Transverse colon (tissue), 4 donors: ENCODE measurements at regions not wholly inside any gene's neighbourhood (a gene's known extent, or its start where the extent isn't known, plus 50 kb on each side); places are given as distances from the start of the nearest gene placed in this dataset.

Source experiments
- DNase-seq: peaks from one replicate; pipeline ENCODE4 v3.0.0-alpha.2; 2019
- H3K27ac ChIP-seq, 4 donors: fragments of 200-600 bp; sonication (generic); 2 replicates each; pipeline ENCODE4 v1.5.1; 2016 to 2018; ENCODE audit warnings: inconsistent platforms in 4 of 4
- H3K27me3 ChIP-seq: fragments of 200-600 bp; sonication (generic); 2 replicates; pipeline ENCODE4 v1.5.1; 2017; ENCODE audit warnings: inconsistent platforms
- H3K36me3 ChIP-seq, 4 donors: fragments of 200-600 bp; sonication (generic); 2 replicates each; pipeline ENCODE4 v1.5.1; 2017 to 2019; ENCODE audit warnings: inconsistent platforms in 4 of 4
- H3K4me1 ChIP-seq, 4 donors: fragments of 200-600 bp; sonication (generic); 2 replicates each; pipeline ENCODE4 v1.5.1; 2017 to 2020; ENCODE audit warnings: inconsistent platforms in 4 of 4
- H3K4me3 ChIP-seq, 4 donors: fragments of 200-600 bp; sonication (generic); 1 replicate in 1 of 4; 2 replicates in 3 of 4; pipeline versions ENCODE4 v1.5.1 to v1.6.1; 2017 to 2019; ENCODE audit warnings: inconsistent platforms in 4 of 4
- H3K9me3 ChIP-seq, 2 donors: fragments of 200-600 bp; sonication (generic); 2 replicates each; pipeline ENCODE4 v1.5.1; 2017 to 2019; ENCODE audit warnings: inconsistent platforms in 2 of 2
- CTCF ChIP-seq, 5 experiments: fragments of 200-600 bp in 3 of 5; fragments of 450-650 bp in 2 of 5; sonication (generic) in 3 of 5; IDR thresholded peaks; 1 replicate in 2 of 5; 2 replicates in 3 of 5; pipeline ENCODE4 v1.5.1; 2016 to 2017; ENCODE audit warnings: antibody characterized with exemption in 5 of 5, inconsistent platforms in 3 of 5, mild to moderate bottlenecking in 2 of 5, moderate library complexity in 1 of 5
- EP300 ChIP-seq: sonication (generic); formaldehyde crosslinking; IDR thresholded peaks from one replicate; pipeline ENCODE4 v1.6.1; 2017; ENCODE audit warnings: antibody characterized with exemption, low read depth
- POLR2A ChIP-seq: fragments of 450-650 bp; IDR thresholded peaks from one replicate; pipeline ENCODE4 v1.6.1; 2016; ENCODE audit warnings: antibody characterized with exemption, mild to moderate bottlenecking, moderate library complexity
- POLR2AphosphoS5 ChIP-seq, 3 donors: sonication (generic); formaldehyde crosslinking; IDR thresholded peaks; one replicate each; pipeline ENCODE4 v1.6.1; 2016; ENCODE audit warnings: antibody characterized with exemption in 3 of 3
- WGBS, 2 donors: methylation state at CpG; one replicate each; pipeline ENCODE4 v1.1.5; 2018; ENCODE audit warnings: low coverage in 1 of 2; 5-methylcytosine and 5-hydroxymethylcytosine counted together
- in situ Hi-C, 4 donors: fragments of 200-750 bp; cut with MboI; loops; one replicate each; pipeline versions ENCODE4 v1.15.0 to v1.15.1; 2017; ENCODE audit warnings: low sequenced_read_pairs in 3 of 4, low pct_ligation_motif_present in 1 of 4, low pct_unique_long_range_greater_than_20kb in 1 of 4
- intact Hi-C: fragments of 100-400 bp; cut with DNase I; formaldehyde crosslinking; loops from one replicate; pipeline ENCODE4 v1.15.1; 2023; ENCODE audit warnings: low total_unique reads

GRCh38 chr6:139443231-139444112 lies 69.0 kb upstream of the CITED2 start:
- H3K27ac ChIP-seq: no peak overlapping the region
- no peak overlapping the region for H3K4me3 ChIP-seq
- no peaks in the 10 kb centered on the region for H3K27me3 ChIP-seq
- intact Hi-C loops: no loop called here
- no peaks in the 10 kb centered on the region for H3K9me3 ChIP-seq
- in situ Hi-C loops: no loop called here
- WGBS, 2 donors: 76 to 80% methylated on average over 15 of the region's 15 CpGs
- no peaks in the 10 kb centered on the region for H3K36me3 ChIP-seq
- H3K4me1 ChIP-seq: peaks cover 0 to 6% (median 0%) of the 10 kb centered on the region in 4 donors
- TF ChIP-seq POLR2A (no peak), EP300 (no peak), POLR2AphosphoS5 (IDR thresholded peaks at IDR 0.05) (no peak), CTCF (IDR thresholded peaks at IDR 0.05) (no peak)
- DNase-seq: no peak

GRCh38 chr6:139442188-139442671 lies 67.8 kb upstream of the CITED2 start:
- H3K4me3 ChIP-seq: no peak overlapping the region
- H3K27ac ChIP-seq: no peak overlapping the region
- no peak for DNase-seq
- H3K4me1 ChIP-seq: peaks cover 0 to 6% (median 0%) of the 10 kb centered on the region in 4 donors
- intact Hi-C loops: no loop called here
- TF ChIP-seq POLR2A (no peak), EP300 (no peak), POLR2AphosphoS5 (IDR thresholded peaks at IDR 0.05) (no peak), CTCF (IDR thresholded peaks at IDR 0.05) (no peak)
- 50 to 57% methylated on average over 4 of the region's 4 CpGs for WGBS, 2 donors
- no peaks in the 10 kb centered on the region for H3K9me3 ChIP-seq
- in situ Hi-C loops: no loop called here
- no peaks in the 10 kb centered on the region for H3K36me3 ChIP-seq
- H3K27me3 ChIP-seq: no peaks in the 10 kb centered on the region

GRCh38 chr6:139439349-139439748 lies 64.9 kb upstream of the CITED2 start:
- H3K4me1 ChIP-seq: peaks cover 0 to 6% (median 0%) of the 10 kb centered on the region in 4 donors
- TF ChIP-seq CTCF (IDR thresholded peaks at IDR 0.05): no peak
- TF ChIP-seq EP300: no peak
- no peak for TF ChIP-seq POLR2A
- no peak for TF ChIP-seq POLR2AphosphoS5 (IDR thresholded peaks at IDR 0.05)
- WGBS, 2 donors: 38 to 46% methylated on average over 5 to 6 of the region's 6 CpGs
- no peaks in the 10 kb centered on the region for H3K36me3 ChIP-seq
- intact Hi-C loops: no loop called here
- H3K9me3 ChIP-seq: no peaks in the 10 kb centered on the region
- no peak for DNase-seq
- H3K27me3 ChIP-seq: no peaks in the 10 kb centered on the region
- H3K4me3 ChIP-seq: no peak overlapping the region
- in situ Hi-C loops: no loop called here
- H3K27ac ChIP-seq: peak overlapping the region in 2 of 4 donors; percentile 4 to 47

- no peak overlapping the region for H3K4me3 ChIP-seq
Observed at GRCh38 chr6:139438775-139439174, 64.3 kb upstream of the CITED2 start.

More at GRCh38 chr6:139438775-139439174, 64.3 kb upstream of the CITED2 start:
- H3K36me3 ChIP-seq: no peaks in the 10 kb centered on the region
- DNase-seq: no peak
- WGBS, 2 donors: 76 to 82% methylated on average over 4 to 5 of the region's 5 CpGs
- no peaks in the 10 kb centered on the region for H3K27me3 ChIP-seq
- TF ChIP-seq POLR2A (no peak), POLR2AphosphoS5 (IDR thresholded peaks at IDR 0.05) (no peak), CTCF (IDR thresholded peaks at IDR 0.05) (no peak), EP300 (no peak)
- peak overlapping the region in 2 of 4 donors; percentile 4 to 47 for H3K27ac ChIP-seq
- in situ Hi-C loops: no loop called here
- H3K4me1 ChIP-seq: peaks cover 0 to 6% (median 1%) of the 10 kb centered on the region in 4 donors
- intact Hi-C loops: no loop called here
- no peaks in the 10 kb centered on the region for H3K9me3 ChIP-seq
